DND-41 (cell line): ENCODE measurements at regions not wholly inside any gene's neighbourhood (a gene's known extent, or its start where the extent isn't known, plus 50 kb on each side); places are given as distances from the start of the nearest gene placed in this dataset.

ENCODE experiments used
- CTCF ChIP-seq: IDR thresholded peaks from 2 replicates; pipeline ENCODE4 v1.5.1; 2012; ENCODE audit warnings: borderline replicate concordance, low read length, moderate library complexity, mild to moderate bottlenecking; ENCODE audit not compliant: poor library complexity, severe bottlenecking; ENCODE audit errors: extremely low read depth
- EZH2 ChIP-seq: IDR thresholded peaks from 3 replicates; pipeline ENCODE4 v1.6.1; 2012; ENCODE audit warnings: borderline replicate concordance, low read depth, mild to moderate bottlenecking, moderate library complexity, low read length, inconsistent platforms; ENCODE audit not compliant: severe bottlenecking

GRCh38 chr1:229924639-229925038 lies 142.4 kb upstream of the GALNT2 start:
- TF ChIP-seq EZH2 (no peak), CTCF (no peak)
